GM12874 (cell line): ENCODE measurements at regions not wholly inside any gene's neighbourhood (a gene's known extent, or its start where the extent isn't known, plus 50 kb on each side); places are given as distances from the start of the nearest gene placed in this dataset.

Experiments
- TF ChIP-seq, protein P1 (sequence below): IDR thresholded peaks from 2 replicates; pipeline ENCODE4 v1.5.1; 2011; ENCODE audit warnings: low read depth, mild to moderate bottlenecking, control low read depth, low read length, moderate library complexity; ENCODE audit not compliant: insufficient read depth

GRCh38 chr7:46301677-46302076, 380.6 kb upstream of the IGFBP3 start:
- TF ChIP-seq, protein P1, sequence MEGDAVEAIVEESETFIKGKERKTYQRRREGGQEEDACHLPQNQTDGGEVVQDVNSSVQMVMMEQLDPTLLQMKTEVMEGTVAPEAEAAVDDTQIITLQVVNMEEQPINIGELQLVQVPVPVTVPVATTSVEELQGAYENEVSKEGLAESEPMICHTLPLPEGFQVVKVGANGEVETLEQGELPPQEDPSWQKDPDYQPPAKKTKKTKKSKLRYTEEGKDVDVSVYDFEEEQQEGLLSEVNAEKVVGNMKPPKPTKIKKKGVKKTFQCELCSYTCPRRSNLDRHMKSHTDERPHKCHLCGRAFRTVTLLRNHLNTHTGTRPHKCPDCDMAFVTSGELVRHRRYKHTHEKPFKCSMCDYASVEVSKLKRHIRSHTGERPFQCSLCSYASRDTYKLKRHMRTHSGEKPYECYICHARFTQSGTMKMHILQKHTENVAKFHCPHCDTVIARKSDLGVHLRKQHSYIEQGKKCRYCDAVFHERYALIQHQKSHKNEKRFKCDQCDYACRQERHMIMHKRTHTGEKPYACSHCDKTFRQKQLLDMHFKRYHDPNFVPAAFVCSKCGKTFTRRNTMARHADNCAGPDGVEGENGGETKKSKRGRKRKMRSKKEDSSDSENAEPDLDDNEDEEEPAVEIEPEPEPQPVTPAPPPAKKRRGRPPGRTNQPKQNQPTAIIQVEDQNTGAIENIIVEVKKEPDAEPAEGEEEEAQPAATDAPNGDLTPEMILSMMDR, result no peak

- TF ChIP-seq, protein P1, result no peak
These were observed 376.4 kb upstream of the IGFBP3 start for GRCh38 chr7:46297515-46297914.

DNA sequence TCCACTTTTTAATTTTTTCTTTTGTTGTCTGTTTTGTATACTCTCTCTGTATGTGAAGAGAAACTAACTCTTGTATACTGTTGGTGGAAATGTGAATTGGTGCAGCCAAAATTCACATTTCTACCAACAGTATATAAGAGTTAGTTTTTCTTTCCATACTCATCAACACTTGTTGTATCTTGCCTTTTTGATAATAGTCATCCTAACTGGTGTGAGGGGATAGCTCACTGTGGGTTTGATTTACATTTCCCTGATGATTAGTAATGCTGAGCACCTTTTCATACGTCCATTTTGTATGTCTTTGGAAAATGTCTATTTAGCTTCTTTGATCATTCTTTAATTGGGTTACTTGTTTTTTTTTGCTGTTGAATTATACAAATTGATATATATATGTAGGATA, 375.5 kb upstream of the IGFBP3 start:
- TF ChIP-seq, protein P1, result no peak

DNA sequence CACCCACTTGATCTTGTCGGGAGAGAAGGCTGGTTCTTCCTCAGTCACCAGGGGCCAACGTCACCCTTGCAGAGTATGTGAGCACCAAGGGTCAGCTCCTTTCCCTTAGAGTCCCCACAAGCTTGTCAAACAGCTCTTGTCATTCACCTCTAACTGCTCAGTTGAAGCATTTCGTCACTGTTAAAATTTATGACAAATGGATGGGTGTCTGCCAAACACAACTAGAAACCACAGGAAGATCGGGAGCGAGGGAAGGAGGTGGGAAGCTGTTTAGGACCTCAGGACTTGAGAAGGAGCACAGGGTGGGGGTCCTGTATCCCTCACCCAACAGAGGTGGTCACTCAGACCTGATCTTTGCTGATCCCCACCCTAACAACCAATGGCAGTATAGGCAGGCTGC, 373.3 kb upstream of the IGFBP3 start:
- TF ChIP-seq, protein P1, result no peak

DNA sequence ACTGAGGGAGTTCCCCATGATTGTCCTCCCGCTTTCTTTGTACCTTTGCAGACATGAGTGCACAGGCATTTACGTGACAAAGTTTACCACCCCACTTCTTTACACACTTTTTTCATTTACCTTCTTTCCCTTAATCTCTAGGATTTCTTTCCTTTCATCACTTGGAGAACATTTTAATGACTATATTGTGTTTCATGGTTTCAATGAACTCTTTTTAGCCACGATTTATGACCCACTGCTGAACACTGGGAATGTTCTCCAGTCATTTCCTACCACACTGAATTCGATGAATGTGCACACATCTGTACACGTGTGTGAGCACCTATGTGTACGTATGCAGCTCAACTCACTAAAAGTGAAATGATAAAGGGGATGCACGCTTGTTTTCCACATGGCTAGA, 371.7 kb upstream of the IGFBP3 start:
- TF ChIP-seq, protein P1, result no peak

DNA sequence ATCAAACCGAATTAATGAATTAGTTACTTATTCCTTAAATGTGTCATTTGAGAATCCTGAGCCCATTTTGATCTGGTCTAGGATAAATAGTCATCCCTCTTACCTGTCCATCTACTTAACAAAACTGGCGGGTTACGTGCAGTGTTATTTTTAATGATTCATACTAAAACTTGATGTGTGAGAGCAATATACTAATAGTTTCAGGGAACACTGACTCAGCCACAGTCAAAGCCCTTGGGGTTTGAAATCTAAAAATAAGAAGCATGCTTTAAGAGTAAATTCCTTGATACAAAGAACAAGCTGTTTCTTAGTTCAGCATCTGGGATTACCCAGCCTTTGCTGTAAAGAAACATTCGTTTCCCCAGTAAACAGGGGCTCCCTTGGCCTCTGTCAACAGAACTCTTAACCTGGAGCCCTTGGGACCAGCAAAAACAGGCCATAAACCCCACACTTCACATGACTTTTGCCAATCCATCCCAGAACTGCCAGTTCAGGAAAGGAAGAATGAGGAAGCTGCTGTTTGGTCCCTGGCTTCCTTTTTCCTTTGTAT, 370.6 kb upstream of the IGFBP3 start:
- TF ChIP-seq, protein P1, result no peak

- TF ChIP-seq, protein P1, result no peak
These were observed 370.0 kb upstream of the IGFBP3 start for GRCh38 chr7:46291050-46291438.
